ENCODE measurements at regions not wholly inside any gene's neighbourhood (a gene's known extent, or its start where the extent isn't known, plus 50 kb on each side); places are given as distances from the start of the nearest gene placed in this dataset.

DNA sequence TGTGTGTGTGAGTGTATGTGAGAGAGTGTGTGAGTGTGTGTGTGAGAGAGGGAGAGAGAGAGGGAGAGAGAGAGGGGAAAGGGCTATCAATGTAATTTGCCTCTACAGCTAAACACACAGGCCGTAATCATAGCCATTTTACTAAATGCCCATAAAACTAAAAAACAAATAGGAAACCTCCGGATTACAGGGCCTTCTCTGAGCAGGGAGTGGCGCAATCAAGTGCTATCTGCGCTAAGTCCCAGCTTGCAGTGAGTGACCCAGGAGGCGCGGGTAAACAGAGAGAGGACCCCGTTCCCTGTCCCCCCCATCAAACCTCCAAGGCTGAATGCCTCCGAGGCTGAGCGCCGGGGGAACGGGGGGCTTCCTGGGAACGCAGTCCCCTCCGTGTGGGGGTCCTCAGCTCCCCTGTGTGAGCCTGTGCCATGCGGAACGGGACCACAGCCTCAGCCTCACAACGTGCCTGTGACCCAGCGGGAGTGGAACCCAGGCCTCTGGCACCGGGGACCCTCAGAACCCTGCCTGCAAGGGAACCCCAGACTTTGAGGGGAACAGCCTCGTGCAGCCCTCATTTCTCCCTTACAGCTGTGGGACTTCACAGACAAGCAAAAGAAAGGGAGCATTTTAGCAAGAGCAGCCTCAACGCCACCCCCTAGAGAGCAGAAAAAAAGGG lies 54.7 kb upstream of the ID2 start:
- no peak for DNase-seq
- no peak for ATAC-seq
- H3K27me3 ChIP-seq, result no peaks in the 10 kb centered on the region
- H3K9me3 ChIP-seq, result no peaks in the 10 kb centered on the region
- H3K4me3 ChIP-seq, result no peak overlapping the region
- no peaks in the 10 kb centered on the region for H3K36me3 ChIP-seq
- H3K27ac ChIP-seq, result no peak overlapping the region
- intact Hi-C loops (cut with DNase I), result no loop called here
- peaks cover 14 to 21% (median 19%) of the 10 kb centered on the region in 3 donors for H3K4me1 ChIP-seq
- WGBS, 2 donors, result 91 to 94% methylated on average over 20 of the region's 20 CpGs
- TF ChIP-seq, protein P1, sequence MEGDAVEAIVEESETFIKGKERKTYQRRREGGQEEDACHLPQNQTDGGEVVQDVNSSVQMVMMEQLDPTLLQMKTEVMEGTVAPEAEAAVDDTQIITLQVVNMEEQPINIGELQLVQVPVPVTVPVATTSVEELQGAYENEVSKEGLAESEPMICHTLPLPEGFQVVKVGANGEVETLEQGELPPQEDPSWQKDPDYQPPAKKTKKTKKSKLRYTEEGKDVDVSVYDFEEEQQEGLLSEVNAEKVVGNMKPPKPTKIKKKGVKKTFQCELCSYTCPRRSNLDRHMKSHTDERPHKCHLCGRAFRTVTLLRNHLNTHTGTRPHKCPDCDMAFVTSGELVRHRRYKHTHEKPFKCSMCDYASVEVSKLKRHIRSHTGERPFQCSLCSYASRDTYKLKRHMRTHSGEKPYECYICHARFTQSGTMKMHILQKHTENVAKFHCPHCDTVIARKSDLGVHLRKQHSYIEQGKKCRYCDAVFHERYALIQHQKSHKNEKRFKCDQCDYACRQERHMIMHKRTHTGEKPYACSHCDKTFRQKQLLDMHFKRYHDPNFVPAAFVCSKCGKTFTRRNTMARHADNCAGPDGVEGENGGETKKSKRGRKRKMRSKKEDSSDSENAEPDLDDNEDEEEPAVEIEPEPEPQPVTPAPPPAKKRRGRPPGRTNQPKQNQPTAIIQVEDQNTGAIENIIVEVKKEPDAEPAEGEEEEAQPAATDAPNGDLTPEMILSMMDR (IDR thresholded peaks at IDR 0.05), result no peak
- FAIRE-seq, result no peak

DNA sequence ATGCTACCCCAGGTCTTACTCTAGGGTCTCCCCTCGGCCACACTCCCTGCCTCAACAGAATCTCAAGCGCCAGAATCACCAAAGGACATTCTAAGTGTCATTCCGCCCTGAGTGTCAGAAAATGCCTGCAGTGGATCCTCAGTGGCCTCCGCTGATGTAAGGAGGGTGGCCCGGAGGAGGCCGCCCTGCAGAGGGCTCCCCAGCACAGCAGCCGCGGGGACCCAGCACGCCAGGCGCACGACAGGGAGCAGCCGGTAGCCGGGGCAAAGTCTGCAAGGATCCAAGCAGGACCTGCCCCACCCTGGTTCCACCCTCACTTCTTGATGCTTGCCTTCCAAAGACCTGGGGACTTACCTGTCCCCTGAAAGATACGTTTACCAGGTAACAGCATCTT lies 54.2 kb upstream of the ID2 start:
- no peak for DNase-seq
- Histone ChIP-seq H3K27me3 (no peaks in the 10 kb centered on the region), H3K27ac (no peak overlapping the region), H3K36me3 (no peaks in the 10 kb centered on the region), H3K9me3 (no peaks in the 10 kb centered on the region), H3K4me3 (no peak overlapping the region), H3K4me1 (peaks cover 14 to 21% (median 19%) of the 10 kb centered on the region in 3 donors)
- ATAC-seq, result peak in 1 of 4 donors; percentile 21
- 87 to 90% methylated on average over 14 of the region's 14 CpGs for WGBS, 2 donors
- no peak for FAIRE-seq
- TF ChIP-seq, protein P1 (IDR thresholded peaks at IDR 0.05), result no peak
- intact Hi-C loops (cut with DNase I), result no loop called here

DNA sequence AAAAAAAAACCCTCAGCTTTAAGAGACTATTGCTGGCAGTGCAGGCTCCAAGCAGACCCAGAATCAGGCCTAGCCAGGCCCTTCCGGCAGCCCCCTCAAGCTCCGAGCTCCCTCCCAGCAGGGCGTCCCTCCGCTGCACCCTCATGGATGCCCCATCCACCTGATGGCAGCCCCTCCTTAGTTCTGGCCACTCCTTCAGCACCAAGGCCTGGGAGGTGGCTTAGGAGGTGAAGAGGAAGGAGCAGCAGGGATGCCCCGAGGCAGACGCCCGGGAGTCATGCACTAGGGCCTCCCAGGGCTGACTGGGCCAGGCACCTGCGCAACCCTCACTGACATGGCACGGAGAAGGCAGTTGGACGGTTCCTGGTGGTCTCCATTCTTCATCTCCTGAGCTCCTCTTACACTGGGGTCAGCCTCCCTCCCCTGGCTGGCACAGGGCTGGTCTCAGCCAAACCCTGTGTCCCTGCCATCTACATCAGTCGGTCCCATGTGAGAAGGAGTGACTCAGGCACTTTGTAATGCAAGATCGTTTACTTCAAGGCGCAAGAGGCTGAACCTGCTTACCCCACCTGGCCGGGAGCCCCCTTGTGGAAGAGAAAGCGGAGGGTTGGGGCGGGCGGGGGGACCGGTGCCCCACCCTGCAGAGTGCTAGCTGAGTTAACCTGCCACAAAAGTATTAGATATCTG lies 53.5 kb upstream of the ID2 start:
- H3K4me1 ChIP-seq, result peaks cover 14 to 21% (median 19%) of the 10 kb centered on the region in 3 donors
- WGBS, 2 donors, result 80 to 82% methylated on average over 18 of the region's 18 CpGs
- FAIRE-seq (no peak), DNase-seq (no peak), ATAC-seq (no peak)
- intact Hi-C loops (cut with DNase I), result no loop called here
- no peaks in the 10 kb centered on the region for H3K27me3 ChIP-seq
- no peak overlapping the region for H3K27ac ChIP-seq
- H3K36me3 ChIP-seq, result no peaks in the 10 kb centered on the region
- H3K9me3 ChIP-seq, result no peaks in the 10 kb centered on the region
- TF ChIP-seq, protein P1 (IDR thresholded peaks at IDR 0.05), result no peak
- no peak overlapping the region for H3K4me3 ChIP-seq

DNA sequence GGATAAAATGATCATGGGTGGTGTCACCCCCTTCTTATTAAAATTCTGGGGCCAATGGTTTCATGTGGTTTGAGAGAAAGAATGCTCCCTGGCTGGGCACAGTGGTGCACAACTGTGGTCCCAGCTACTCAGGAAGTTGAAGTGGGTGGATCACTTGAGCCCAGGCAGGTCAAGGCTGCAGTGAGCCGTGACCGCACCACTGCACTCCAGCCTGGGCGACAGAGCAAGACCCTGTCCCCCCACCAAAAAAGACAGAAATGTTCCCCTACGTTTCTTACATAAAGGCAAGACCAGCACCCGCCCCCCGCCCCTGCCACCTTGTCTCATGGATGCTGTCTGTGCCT lies 53.0 kb upstream of the ID2 start:
- Histone ChIP-seq H3K27me3 (no peaks in the 10 kb centered on the region), H3K27ac (no peak overlapping the region), H3K4me1 (peaks cover 14 to 21% (median 18%) of the 10 kb centered on the region in 3 donors), H3K4me3 (no peak overlapping the region), H3K36me3 (no peaks in the 10 kb centered on the region), H3K9me3 (no peaks in the 10 kb centered on the region)
- FAIRE-seq, result no peak
- 90 to 97% methylated on average over 6 of the region's 6 CpGs for WGBS, 2 donors
- intact Hi-C loops (cut with DNase I), result no loop called here
- no peak for ATAC-seq
- TF ChIP-seq, protein P1 (IDR thresholded peaks at IDR 0.05), result no peak
- no peak for DNase-seq

DNA sequence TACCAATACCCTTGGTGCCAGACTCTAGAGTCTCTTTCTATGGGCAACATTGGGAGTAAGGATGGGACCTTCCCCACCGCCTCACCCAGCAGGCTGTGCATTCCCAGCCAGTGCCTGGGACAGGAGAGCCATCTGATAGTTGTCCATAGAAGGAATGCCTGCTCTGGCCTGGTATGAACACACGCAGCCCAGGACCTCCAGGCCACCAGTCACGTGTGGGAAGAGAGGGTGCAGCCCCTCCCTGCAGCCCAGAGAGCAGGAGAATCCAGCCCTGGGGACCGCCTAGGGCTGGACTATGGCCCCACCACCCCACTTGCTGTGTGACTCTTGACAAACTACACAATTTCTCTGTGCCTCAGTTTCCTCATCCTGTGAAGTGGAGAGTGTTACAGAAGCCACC lies 52.5 kb upstream of the ID2 start:
- no peaks in the 10 kb centered on the region for H3K27me3 ChIP-seq
- TF ChIP-seq, protein P1 (IDR thresholded peaks at IDR 0.05), result no peak
- intact Hi-C loops (cut with DNase I), result no loop called here
- DNase-seq (no peak), FAIRE-seq (no peak), ATAC-seq (no peak)
- H3K4me3 ChIP-seq, result no peak overlapping the region
- peaks cover 12 to 15% (median 13%) of the 10 kb centered on the region in 3 donors for H3K4me1 ChIP-seq
- no peaks in the 10 kb centered on the region for H3K9me3 ChIP-seq
- no peaks in the 10 kb centered on the region for H3K36me3 ChIP-seq
- WGBS, 2 donors, result 82 to 88% methylated on average over 4 of the region's 4 CpGs
- no peak overlapping the region for H3K27ac ChIP-seq
